Sigmoid colon (tissue), 6 donors: ENCODE measurements at regions not wholly inside any gene's neighbourhood (a gene's known extent, or its start where the extent isn't known, plus 50 kb on each side); places are given as distances from the start of the nearest gene placed in this dataset.

Experiments used
- DNase-seq: peaks from one replicate; pipeline ENCODE4 v3.0.0-alpha.2; 2019
- H3K27ac ChIP-seq, 4 donors: fragments of 200-600 bp; sonication (generic); one replicate each; pipeline ENCODE4 v1.5.1; 2016 to 2019; ENCODE audit warnings: mild to moderate bottlenecking in 1 of 4
- H3K27me3 ChIP-seq, 3 donors: fragments of 200-600 bp; sonication (generic); one replicate each; pipeline ENCODE4 v1.5.1; 2019; ENCODE audit warnings: mild to moderate bottlenecking in 1 of 3
- H3K36me3 ChIP-seq, 4 donors: fragments of 200-600 bp; sonication (generic); one replicate each; pipeline ENCODE4 v1.5.1; 2016 to 2019
- H3K4me1 ChIP-seq, 4 donors: fragments of 200-600 bp; sonication (generic); one replicate each; pipeline ENCODE4 v1.5.1; 2017 to 2019
- H3K4me3 ChIP-seq, 4 donors: fragments of 200-600 bp; sonication (generic); one replicate each; pipeline ENCODE4 v1.5.1; 2017 to 2019; ENCODE audit warnings: mild to moderate bottlenecking in 2 of 4, moderate library complexity in 1 of 4
- H3K9me3 ChIP-seq, 4 donors: fragments of 200-600 bp in 3 of 4; sonication (generic) in 3 of 4; one replicate each; pipeline versions ENCODE4 v1.5.1 to v1.6.1; 2013 to 2019
- CTCF ChIP-seq, 4 experiments: fragments of 450-650 bp in 3 of 4; fragments of 200-600 bp in 1 of 4; IDR thresholded peaks; one replicate each; pipeline ENCODE4 v1.5.1; 2016 to 2019; ENCODE audit warnings: antibody characterized with exemption in 4 of 4, mild to moderate bottlenecking in 3 of 4, moderate library complexity in 2 of 4
- EP300 ChIP-seq, 4 donors: sonication (generic); formaldehyde crosslinking; IDR thresholded peaks; one replicate each; pipeline ENCODE4 v1.6.1; 2017; ENCODE audit warnings: antibody characterized with exemption in 4 of 4
- POLR2A ChIP-seq, 2 donors: fragments of 450-650 bp; IDR thresholded peaks; one replicate each; pipeline ENCODE4 v1.6.1; 2016; ENCODE audit warnings: antibody characterized with exemption in 2 of 2, mild to moderate bottlenecking in 2 of 2, moderate library complexity in 2 of 2
- POLR2AphosphoS5 ChIP-seq, 4 donors: sonication (generic); formaldehyde crosslinking; IDR thresholded peaks; one replicate each; pipeline ENCODE4 v1.6.1; 2017; ENCODE audit warnings: antibody characterized with exemption in 4 of 4
- WGBS, 2 donors: extraction: QIAGEN DNeasy Blood & Tissue Kit; methylation state at CpG; one replicate each; pipeline ENCODE4 v1.1.7; 2013; 5-methylcytosine and 5-hydroxymethylcytosine counted together
- intact Hi-C: fragments of 100-400 bp; cut with DNase I; formaldehyde crosslinking; loops from one replicate; pipeline ENCODE4 v1.15.1; 2023
- donor health status: healthy with polysubstance abuse.
- donor health status: healthy.

GRCh38 chr1:213492161-213493041, 441.4 kb downstream of the RPS6KC1 start:
- intact Hi-C loops = no loop called here
- Histone ChIP-seq H3K27ac (no peak overlapping the region), H3K9me3 (no peaks in the 10 kb centered on the region), H3K4me1 (no peaks in the 10 kb centered on the region), H3K36me3 (no peaks in the 10 kb centered on the region), H3K4me3 (no peak overlapping the region), H3K27me3 (no peaks in the 10 kb centered on the region)
- no peak for DNase-seq
- no peak for TF ChIP-seq POLR2AphosphoS5 (IDR thresholded peaks at IDR 0.05)
- no peak for TF ChIP-seq CTCF (IDR thresholded peaks at IDR 0.05)
- no peak for TF ChIP-seq POLR2A (IDR thresholded peaks at IDR 0.05)
- TF ChIP-seq EP300 (IDR thresholded peaks at IDR 0.05) = no peak
- 86 to 91% methylated on average over 21 of the region's 21 CpGs for WGBS, 2 donors

GRCh38 chr1:213499444-213499843, 448.4 kb downstream of the RPS6KC1 start:
- WGBS, 2 donors = 84 to 92% methylated on average over 4 of the region's 4 CpGs
- intact Hi-C loops = no loop called here
- TF ChIP-seq POLR2AphosphoS5 (IDR thresholded peaks at IDR 0.05) (no peak), EP300 (IDR thresholded peaks at IDR 0.05) (no peak), CTCF (IDR thresholded peaks at IDR 0.05) (no peak), POLR2A (IDR thresholded peaks at IDR 0.05) (no peak)

GRCh38 chr1:213507472-213508223, 456.6 kb downstream of the RPS6KC1 start:
- H3K27ac ChIP-seq = no peak overlapping the region
- peaks cover 0 to 1% (median 0%) of the 10 kb centered on the region in 4 donors for H3K9me3 ChIP-seq
- no peak overlapping the region for H3K4me3 ChIP-seq
- TF ChIP-seq POLR2AphosphoS5 (IDR thresholded peaks at IDR 0.05) (no peak), CTCF (IDR thresholded peaks at IDR 0.05) (no peak), EP300 (IDR thresholded peaks at IDR 0.05) (no peak), POLR2A (IDR thresholded peaks at IDR 0.05) (no peak)
- DNase-seq = no peak
- H3K27me3 ChIP-seq = no peaks in the 10 kb centered on the region
- intact Hi-C loops = no loop called here
- H3K4me1 ChIP-seq = no peaks in the 10 kb centered on the region
- 71 to 82% methylated on average over 7 of the region's 7 CpGs for WGBS, 2 donors
- H3K36me3 ChIP-seq = no peaks in the 10 kb centered on the region

More at GRCh38 chr1:213499444-213499843, 448.4 kb downstream of the RPS6KC1 start:
- H3K4me1 ChIP-seq = no peaks in the 10 kb centered on the region
- H3K27me3 ChIP-seq = no peaks in the 10 kb centered on the region
- H3K9me3 ChIP-seq = peaks cover 0 to 1% (median 0%) of the 10 kb centered on the region in 4 donors
- no peak overlapping the region for H3K4me3 ChIP-seq
- no peaks in the 10 kb centered on the region for H3K36me3 ChIP-seq
- no peak for DNase-seq
- H3K27ac ChIP-seq = no peak overlapping the region

GRCh38 chr1:213511173-213511572, 460.1 kb downstream of the RPS6KC1 start:
- Histone ChIP-seq H3K27ac (no peak overlapping the region), H3K9me3 (no peaks in the 10 kb centered on the region), H3K4me1 (no peaks in the 10 kb centered on the region), H3K36me3 (no peaks in the 10 kb centered on the region), H3K27me3 (no peaks in the 10 kb centered on the region), H3K4me3 (no peak overlapping the region)
- DNase-seq = no peak
- intact Hi-C loops = no loop called here
- 65 to 80% methylated on average over 4 of the region's 4 CpGs for WGBS, 2 donors
- TF ChIP-seq CTCF (IDR thresholded peaks at IDR 0.05) (no peak), POLR2AphosphoS5 (IDR thresholded peaks at IDR 0.05) (no peak), POLR2A (IDR thresholded peaks at IDR 0.05) (no peak), EP300 (IDR thresholded peaks at IDR 0.05) (no peak)
